CD4-positive, alpha-beta T cell (primary cell): ENCODE measurements at regions not wholly inside any gene's neighbourhood (a gene's known extent, or its start where the extent isn't known, plus 50 kb on each side); places are given as distances from the start of the nearest gene placed in this dataset.

ENCODE experiments used
- ATAC-seq: fragments of 200-7000 bp; cut with Tn5 transposase; one replicate; pipeline ENCODE4 v1.10.0; 2022; ENCODE audit warnings: mild to moderate bottlenecking; ENCODE audit not compliant: poor library complexity
- CTCF ChIA-PET: fragments of 350-600 bp; sonication (Branson Sonifier 250); formaldehyde crosslinking; loops from one replicate; lab custom pipeline; 2021; ENCODE audit warnings: antibody characterized with exemption, inconsistent platforms; lab: Charles Lee
- POLR2A ChIA-PET: fragments of 350-600 bp; sonication (Branson Sonifier 250); formaldehyde crosslinking; loops from one replicate; lab custom pipeline; 2021; ENCODE audit warnings: antibody characterized with exemption, inconsistent platforms; lab: Charles Lee
- DNase-seq, 14 experiments: peaks; one replicate each; pipeline ENCODE4 v3.0.0-alpha.2; 2013 to 2020; ENCODE audit warnings: mixed read lengths in 2 of 14
- H3K27ac ChIP-seq, 2 donors: one replicate each; pipeline versions ENCODE4 v1.5.1 to v1.7.0; 2013; ENCODE audit warnings: low read length in 2 of 2, low read depth in 1 of 2, mild to moderate bottlenecking in 1 of 2
- H3K27me3 ChIP-seq, 2 experiments: 1 replicate in 1 of 2; 2 replicates in 1 of 2; pipeline versions ENCODE4 v1.6.1 to v1.7.0; 2013; ENCODE audit warnings: low read length in 2 of 2, control low read depth in 1 of 2, mild to moderate bottlenecking in 1 of 2, moderate library complexity in 1 of 2; ENCODE audit not compliant: insufficient read depth in 2 of 2, control insufficient read depth in 1 of 2
- H3K36me3 ChIP-seq: one replicate; pipeline ENCODE4 v1.6.1; 2013; ENCODE audit warnings: low read length, control low read depth; ENCODE audit not compliant: insufficient read depth
- H3K4me1 ChIP-seq: one replicate; pipeline ENCODE4 v1.6.1; 2013; ENCODE audit warnings: low read length, control low read depth; ENCODE audit not compliant: insufficient read depth
- H3K4me3 ChIP-seq: one replicate; pipeline ENCODE4 v1.5.1; 2013; ENCODE audit warnings: mild to moderate bottlenecking, low read length, moderate library complexity
- H3K9me3 ChIP-seq, 2 experiments: 1 replicate in 1 of 2; 2 replicates in 1 of 2; pipeline versions ENCODE4 v1.6.1 to v1.7.0; 2013; ENCODE audit warnings: low read length in 2 of 2, mild to moderate bottlenecking in 2 of 2, control low read depth in 1 of 2, moderate library complexity in 1 of 2; ENCODE audit not compliant: control insufficient read depth in 1 of 2, insufficient read depth in 1 of 2
- H3K27ac Mint-ChIP-seq: one replicate; pipeline ENCODE4 v1.8.0; 2020; ENCODE audit warnings: mixed read lengths
- H3K27me3 Mint-ChIP-seq: one replicate; pipeline ENCODE4 v1.8.0; 2021; ENCODE audit warnings: mixed read lengths
- H3K36me3 Mint-ChIP-seq: one replicate; pipeline ENCODE4 v1.8.0; 2021; ENCODE audit warnings: low read depth, mixed read lengths
- H3K4me1 Mint-ChIP-seq: one replicate; pipeline ENCODE4 v1.8.0; 2021; ENCODE audit warnings: low read depth, mixed read lengths
- H3K4me3 Mint-ChIP-seq: one replicate; pipeline ENCODE4 v1.8.0; 2020; ENCODE audit warnings: mild to moderate bottlenecking, mixed read lengths
- H3K9me3 Mint-ChIP-seq: one replicate; pipeline ENCODE4 v1.8.0; 2020; ENCODE audit warnings: mixed read lengths
- CTCF ChIP-seq: fragments of 200-600 bp; IDR thresholded peaks from one replicate; pipeline ENCODE4 v1.8.0; 2022; ENCODE audit warnings: antibody characterized with exemption, mild to moderate bottlenecking
- intact Hi-C, 2 experiments: fragments of 100-400 bp; cut with DNase I in 1 of 2; cut with micrococcal nuclease in 1 of 2; formaldehyde crosslinking; loops; one replicate each; pipeline versions ENCODE4 v1.15.1 to v1.9.0; 2023 to 2025; cut with DNase I, micrococcal nuclease

DNA sequence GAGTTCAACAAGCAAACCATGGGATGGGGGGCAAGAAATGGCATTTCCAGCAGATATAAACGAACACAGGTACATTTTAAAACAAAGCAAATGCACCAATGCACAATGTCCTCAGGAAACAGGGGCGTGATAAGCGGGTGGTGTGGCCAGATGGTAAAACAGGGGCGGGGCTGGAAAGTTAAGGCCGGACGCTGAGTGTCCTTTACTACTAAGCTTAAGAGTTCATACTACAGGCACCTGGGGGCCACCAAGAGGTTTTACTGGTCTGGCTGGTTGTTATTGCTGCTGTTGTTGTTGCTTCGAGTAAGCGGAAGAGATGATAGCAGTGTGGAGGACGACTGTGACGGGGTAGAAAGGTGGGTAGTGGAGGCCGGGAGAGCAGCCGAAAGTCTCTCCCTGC lies 99.8 kb downstream of the ATPSCKMT start:
- ATAC-seq, result no peak
- no peaks in the 10 kb centered on the region for H3K4me1 ChIP-seq
- intact Hi-C loops, result no loop called here

GRCh38 chr5:10145923-10146401 lies 103.7 kb downstream of the ATPSCKMT start:
- H3K4me1 Mint-ChIP-seq, result no peaks in the 10 kb centered on the region
- no peaks in the 10 kb centered on the region for H3K9me3 Mint-ChIP-seq
- DNase-seq (no peak), ATAC-seq (no peak)
- TF ChIP-seq CTCF, result no peak
- no peak overlapping the region for H3K27ac Mint-ChIP-seq
- ChIA-PET POLR2A (no interaction called here), CTCF (no interaction called here)
- H3K4me3 Mint-ChIP-seq, result no peak overlapping the region
- Histone ChIP-seq H3K4me3 (no peak overlapping the region), H3K27ac (no peak overlapping the region), H3K9me3 (peaks cover 0 to 1% of the 10 kb centered on the region in 2 experiments), H3K36me3 (no peaks in the 10 kb centered on the region), H3K4me1 (no peaks in the 10 kb centered on the region), H3K27me3 (no peaks in the 10 kb centered on the region)
- intact Hi-C loops, result no loop called here
- H3K36me3 Mint-ChIP-seq, result no peaks in the 10 kb centered on the region
- no peaks in the 10 kb centered on the region for H3K27me3 Mint-ChIP-seq

More for the DNA sequence above, 99.8 kb downstream of the ATPSCKMT start:
- H3K27me3 Mint-ChIP-seq, result peaks cover 3% of the 10 kb centered on the region
- no peaks in the 10 kb centered on the region for H3K4me1 Mint-ChIP-seq
- H3K36me3 Mint-ChIP-seq, result no peaks in the 10 kb centered on the region
- H3K4me3 Mint-ChIP-seq, result no peak overlapping the region
- POLR2A ChIA-PET, result no interaction called here
- Histone ChIP-seq H3K4me3 (no peak overlapping the region), H3K27me3 (no peaks in the 10 kb centered on the region), H3K9me3 (no peaks in the 10 kb centered on the region), H3K36me3 (no peaks in the 10 kb centered on the region), H3K27ac (no peak overlapping the region)
- no peak overlapping the region for H3K27ac Mint-ChIP-seq
- CTCF ChIA-PET, result no interaction called here
- no peak for TF ChIP-seq CTCF
- no peaks in the 10 kb centered on the region for H3K9me3 Mint-ChIP-seq
- no peak for DNase-seq

- Histone ChIP-seq H3K4me3 (no peak overlapping the region), H3K27ac (no peak overlapping the region), H3K27me3 (no peaks in the 10 kb centered on the region), H3K36me3 (no peaks in the 10 kb centered on the region), H3K9me3 (peaks cover 0 to 12% of the 10 kb centered on the region in 2 experiments), H3K4me1 (no peaks in the 10 kb centered on the region)
- Mint-ChIP-seq H3K27ac (no peak overlapping the region), H3K4me3 (no peak overlapping the region), H3K27me3 (no peaks in the 10 kb centered on the region), H3K36me3 (no peaks in the 10 kb centered on the region), H3K4me1 (no peaks in the 10 kb centered on the region), H3K9me3 (no peaks in the 10 kb centered on the region)
- no peak for TF ChIP-seq CTCF
- POLR2A ChIA-PET, result no interaction called here
- ATAC-seq (no peak), DNase-seq (no peak)
- CTCF ChIA-PET, result no interaction called here
- intact Hi-C loops, result no loop called here
These were observed 105.6 kb downstream of the ATPSCKMT start for GRCh38 chr5:10144040-10144439.
